ENCODE measurements at regions not wholly inside any gene's neighbourhood (a gene's known extent, or its start where the extent isn't known, plus 50 kb on each side); places are given as distances from the start of the nearest gene placed in this dataset.
"Not testable (repeated sequence)": the region's sequence is repeated elsewhere in the genome, so short reads cannot be mapped to it uniquely, and the experiment has no call there.

DNA sequence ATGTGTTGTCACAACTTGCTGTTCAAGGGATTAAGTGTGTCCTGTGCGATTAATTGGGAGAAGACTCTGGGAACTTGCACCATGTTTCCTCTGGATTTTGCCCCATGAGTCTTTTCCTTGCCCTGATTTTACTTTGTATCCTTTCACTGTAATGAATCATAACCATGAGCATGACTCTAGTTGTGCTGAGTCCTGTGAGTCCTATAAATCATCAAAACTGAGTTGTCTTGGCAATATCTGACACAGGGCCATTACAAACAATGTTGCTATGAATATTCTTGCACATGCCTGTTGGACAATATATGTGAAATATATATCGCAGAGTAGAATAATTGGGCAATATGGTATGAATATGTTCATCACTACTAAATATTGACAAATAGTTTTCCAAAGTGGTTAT, 56.5 kb upstream of the COL5A2 start:
- DNase-seq = no peak
- Mint-ChIP-seq H3K27ac (ENCODE audit: unreplicated experiment) (no peak overlapping the region), H3K4me3 (ENCODE audit: low read depth, unreplicated experiment) (no peak overlapping the region)

DNA sequence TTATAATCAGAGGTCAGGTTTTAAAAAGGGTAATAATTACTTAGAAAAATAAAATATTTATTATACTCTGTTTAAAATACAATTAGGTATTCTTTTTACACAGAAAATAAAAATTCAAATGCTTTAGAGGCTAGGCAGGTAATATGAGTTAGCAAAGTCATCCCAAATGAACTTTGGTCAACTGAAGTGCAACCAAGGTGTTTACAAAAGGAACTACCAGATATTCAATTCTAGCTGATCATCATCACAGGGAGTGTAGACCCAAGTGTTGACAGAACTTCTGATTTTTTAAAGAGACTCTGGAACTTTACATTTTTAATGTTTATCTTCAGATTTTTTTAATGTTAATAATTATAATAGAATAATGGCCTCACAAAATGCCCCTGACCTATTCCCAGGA, 59.3 kb upstream of the COL5A2 start:
- no TSS peak for BruUV-seq (replicated peaks)
- CTCF ChIA-PET = no interaction called here
- H3K4me1 Mint-ChIP-seq (ENCODE audit: low read depth, unreplicated experiment) = no peaks in the 10 kb centered on the region
- H3K36me3 Mint-ChIP-seq (ENCODE audit: insufficient read depth, unreplicated experiment) = no peaks in the 10 kb centered on the region
- H3K4me3 Mint-ChIP-seq (ENCODE audit: low read depth, unreplicated experiment) = no peak overlapping the region
- intact Hi-C loops (cut with micrococcal nuclease; ENCODE audit: unreplicated experiment) = no loop called here
- peaks cover 6% of the 10 kb centered on the region for H3K9me3 Mint-ChIP-seq (ENCODE audit: low read depth, unreplicated experiment)
- TF ChIP-seq, protein P1, sequence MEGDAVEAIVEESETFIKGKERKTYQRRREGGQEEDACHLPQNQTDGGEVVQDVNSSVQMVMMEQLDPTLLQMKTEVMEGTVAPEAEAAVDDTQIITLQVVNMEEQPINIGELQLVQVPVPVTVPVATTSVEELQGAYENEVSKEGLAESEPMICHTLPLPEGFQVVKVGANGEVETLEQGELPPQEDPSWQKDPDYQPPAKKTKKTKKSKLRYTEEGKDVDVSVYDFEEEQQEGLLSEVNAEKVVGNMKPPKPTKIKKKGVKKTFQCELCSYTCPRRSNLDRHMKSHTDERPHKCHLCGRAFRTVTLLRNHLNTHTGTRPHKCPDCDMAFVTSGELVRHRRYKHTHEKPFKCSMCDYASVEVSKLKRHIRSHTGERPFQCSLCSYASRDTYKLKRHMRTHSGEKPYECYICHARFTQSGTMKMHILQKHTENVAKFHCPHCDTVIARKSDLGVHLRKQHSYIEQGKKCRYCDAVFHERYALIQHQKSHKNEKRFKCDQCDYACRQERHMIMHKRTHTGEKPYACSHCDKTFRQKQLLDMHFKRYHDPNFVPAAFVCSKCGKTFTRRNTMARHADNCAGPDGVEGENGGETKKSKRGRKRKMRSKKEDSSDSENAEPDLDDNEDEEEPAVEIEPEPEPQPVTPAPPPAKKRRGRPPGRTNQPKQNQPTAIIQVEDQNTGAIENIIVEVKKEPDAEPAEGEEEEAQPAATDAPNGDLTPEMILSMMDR (IDR thresholded peaks at IDR 0.05; ENCODE audit: unreplicated experiment) = no peak
- H3K27me3 Mint-ChIP-seq (ENCODE audit: unreplicated experiment) = no peaks in the 10 kb centered on the region
- DNase-seq = no peak
- no peak overlapping the region for H3K27ac Mint-ChIP-seq (ENCODE audit: unreplicated experiment)

More for the DNA sequence above, 56.5 kb upstream of the COL5A2 start:
- intact Hi-C loops (cut with micrococcal nuclease; ENCODE audit: unreplicated experiment) = no loop called here
- Mint-ChIP-seq H3K36me3 (ENCODE audit: insufficient read depth, unreplicated experiment) (no peaks in the 10 kb centered on the region), H3K27me3 (ENCODE audit: unreplicated experiment) (no peaks in the 10 kb centered on the region), H3K9me3 (ENCODE audit: low read depth, unreplicated experiment) (no peaks in the 10 kb centered on the region), H3K4me1 (ENCODE audit: low read depth, unreplicated experiment) (no peaks in the 10 kb centered on the region)
- no TSS peak for BruUV-seq (replicated peaks)
- TF ChIP-seq, protein P1 (IDR thresholded peaks at IDR 0.05; ENCODE audit: unreplicated experiment) = no peak
- CTCF ChIA-PET = no interaction called here

DNA sequence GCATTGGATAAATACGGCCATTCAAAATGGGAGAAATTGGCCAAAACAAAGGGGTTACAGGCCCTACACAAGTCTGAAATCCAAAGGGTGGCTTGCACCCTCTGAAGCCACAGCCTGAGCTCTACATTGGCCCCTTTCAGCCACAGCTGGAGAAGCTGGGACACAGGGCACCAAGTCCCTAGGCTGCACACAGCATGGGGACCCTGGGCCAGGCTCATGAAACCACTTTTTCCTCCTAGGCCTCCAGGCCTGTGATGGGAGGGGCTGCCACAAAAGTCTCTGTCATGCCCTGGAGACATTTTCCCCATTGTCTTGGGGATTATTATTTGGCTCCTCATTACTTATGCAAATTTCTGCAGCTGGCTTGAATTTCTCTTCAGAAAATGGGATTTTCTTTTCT, 64.3 kb upstream of the COL5A2 start:
- H3K36me3 Mint-ChIP-seq (ENCODE audit: insufficient read depth, unreplicated experiment); DNase-seq; intact Hi-C loops (cut with micrococcal nuclease; ENCODE audit: unreplicated experiment); H3K27ac Mint-ChIP-seq (ENCODE audit: unreplicated experiment); H3K4me3 Mint-ChIP-seq (ENCODE audit: low read depth, unreplicated experiment); CTCF ChIA-PET; BruUV-seq (replicated peaks); H3K27me3 Mint-ChIP-seq (ENCODE audit: unreplicated experiment); H3K4me1 Mint-ChIP-seq (ENCODE audit: low read depth, unreplicated experiment): not testable (repeated sequence)
- H3K9me3 Mint-ChIP-seq (ENCODE audit: low read depth, unreplicated experiment) = peaks cover 12% of the 10 kb centered on the region

DNA sequence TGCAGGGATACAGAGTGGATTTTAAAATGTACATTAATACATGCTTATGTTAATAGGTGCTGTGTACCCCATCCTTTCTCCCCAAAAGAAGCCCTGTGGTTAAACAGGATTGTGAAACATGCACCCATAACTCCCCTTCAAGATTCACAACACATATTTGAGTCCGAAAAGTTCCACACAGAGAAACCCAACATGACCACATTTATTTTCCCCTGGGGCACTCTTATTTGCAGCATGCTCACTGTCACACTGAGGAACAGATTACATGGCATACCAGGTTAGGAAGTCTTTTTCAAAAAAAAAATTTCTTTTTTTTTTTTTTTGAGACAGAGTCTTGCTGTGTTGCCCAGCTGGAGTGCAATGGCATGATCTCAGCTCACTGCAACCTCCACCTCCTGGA, 67.7 kb upstream of the COL5A2 start:
- H3K36me3 Mint-ChIP-seq (ENCODE audit: insufficient read depth, unreplicated experiment) = no peaks in the 10 kb centered on the region
- no peaks in the 10 kb centered on the region for H3K27me3 Mint-ChIP-seq (ENCODE audit: unreplicated experiment)
- no peak overlapping the region for H3K4me3 Mint-ChIP-seq (ENCODE audit: low read depth, unreplicated experiment)
- TF ChIP-seq, protein P1 (IDR thresholded peaks at IDR 0.05; ENCODE audit: unreplicated experiment) = no peak
- no peaks in the 10 kb centered on the region for H3K4me1 Mint-ChIP-seq (ENCODE audit: low read depth, unreplicated experiment)
- intact Hi-C loops (cut with micrococcal nuclease; ENCODE audit: unreplicated experiment) = no loop called here
- BruUV-seq (replicated peaks) = no TSS peak
- CTCF ChIA-PET = interaction anchor here (0.7 kb wide), 1 partner anchor 22 kb away, joined by 3 read pairs; no protein-coding TSS in a partner anchor
- DNase-seq = no peak
- H3K27ac Mint-ChIP-seq (ENCODE audit: unreplicated experiment) = no peak overlapping the region
- peaks cover 12% of the 10 kb centered on the region for H3K9me3 Mint-ChIP-seq (ENCODE audit: low read depth, unreplicated experiment)

DNA sequence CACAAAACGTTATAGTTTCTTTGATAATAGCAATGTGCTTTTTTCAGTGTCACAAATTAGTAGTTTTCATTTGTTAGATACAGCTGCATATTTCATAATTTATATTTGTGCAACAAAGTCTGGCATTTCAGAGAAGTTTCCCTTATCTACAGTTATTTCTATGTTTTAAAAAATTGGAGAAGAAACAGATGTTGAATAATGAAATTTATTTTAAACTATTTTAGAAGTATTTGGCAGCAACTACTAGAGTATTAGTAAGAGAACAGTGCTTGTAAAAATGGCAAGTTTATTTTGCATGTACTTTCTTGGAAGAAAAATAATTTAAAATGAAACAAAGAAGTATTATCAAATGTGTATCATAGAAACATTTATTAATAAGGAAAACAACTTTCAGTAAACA, 68.6 kb upstream of the COL5A2 start:
- DNase-seq = no peak
- TF ChIP-seq, protein P1 (IDR thresholded peaks at IDR 0.05; ENCODE audit: unreplicated experiment) = no peak
- Mint-ChIP-seq H3K27me3 (ENCODE audit: unreplicated experiment) (no peaks in the 10 kb centered on the region), H3K27ac (ENCODE audit: unreplicated experiment) (no peak overlapping the region), H3K4me1 (ENCODE audit: low read depth, unreplicated experiment) (no peaks in the 10 kb centered on the region), H3K36me3 (ENCODE audit: insufficient read depth, unreplicated experiment) (no peaks in the 10 kb centered on the region), H3K9me3 (ENCODE audit: low read depth, unreplicated experiment) (peaks cover 8% of the 10 kb centered on the region), H3K4me3 (ENCODE audit: low read depth, unreplicated experiment) (no peak overlapping the region)
- CTCF ChIA-PET = interaction anchor here (0.7 kb wide), 1 partner anchor 23 kb away, joined by 3 read pairs; no protein-coding TSS in a partner anchor
- no TSS peak for BruUV-seq (replicated peaks)
- intact Hi-C loops (cut with micrococcal nuclease; ENCODE audit: unreplicated experiment) = no loop called here
